A204.1 (cell line): ENCODE measurements at regions not wholly inside any gene's neighbourhood (a gene's known extent, or its start where the extent isn't known, plus 50 kb on each side); places are given as distances from the start of the nearest gene placed in this dataset.
"Not testable (repeated sequence)": the region's sequence is repeated elsewhere in the genome, so short reads cannot be mapped to it uniquely, and the experiment has no call there.

ENCODE experiments used
- FAIRE-seq: peaks from 2 replicates; lab custom pipeline; 2012; peaks lifted over from hg19 to GRCh38; lab: Jason Lieb, UNC

DNA sequence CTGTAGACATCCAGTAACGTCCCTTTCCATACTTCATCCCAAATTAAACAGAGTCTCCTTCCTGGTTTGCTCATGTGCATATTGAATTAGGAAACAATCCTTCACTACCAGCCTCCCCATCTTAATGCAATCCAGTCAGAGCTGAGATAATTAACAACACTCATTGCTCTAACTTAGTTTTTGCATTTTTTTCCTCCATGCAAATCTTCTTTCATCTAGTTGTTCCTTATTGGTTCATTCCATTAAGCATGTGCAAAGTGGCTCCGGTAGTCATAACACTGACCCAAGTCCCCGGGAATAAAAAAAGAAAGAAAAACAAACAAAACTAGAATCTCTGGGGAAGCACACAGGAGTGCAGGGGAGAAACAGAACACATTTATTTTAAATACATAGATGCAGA is 1176.1 kb downstream of the GATA3 start:
- FAIRE-seq, result no peak

DNA sequence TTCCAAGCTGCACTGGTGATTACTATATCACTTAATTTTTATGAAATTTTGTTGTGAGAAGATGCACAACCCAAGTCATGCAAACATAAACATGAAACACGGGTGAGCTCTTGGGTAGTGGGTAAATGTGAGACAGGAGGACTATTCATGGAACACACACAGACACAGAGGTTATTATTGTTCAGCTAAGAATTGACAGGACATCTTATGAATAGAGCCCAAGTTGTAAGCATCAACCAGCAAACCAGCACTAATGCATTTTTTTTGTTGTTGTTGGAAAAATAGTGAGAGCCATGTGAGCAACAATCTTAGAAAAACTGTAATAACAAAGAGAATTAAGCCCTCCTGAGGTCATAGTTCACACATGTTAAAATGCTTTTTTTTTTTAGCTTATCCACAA is 1179.7 kb downstream of the GATA3 start:
- no peak for FAIRE-seq

DNA sequence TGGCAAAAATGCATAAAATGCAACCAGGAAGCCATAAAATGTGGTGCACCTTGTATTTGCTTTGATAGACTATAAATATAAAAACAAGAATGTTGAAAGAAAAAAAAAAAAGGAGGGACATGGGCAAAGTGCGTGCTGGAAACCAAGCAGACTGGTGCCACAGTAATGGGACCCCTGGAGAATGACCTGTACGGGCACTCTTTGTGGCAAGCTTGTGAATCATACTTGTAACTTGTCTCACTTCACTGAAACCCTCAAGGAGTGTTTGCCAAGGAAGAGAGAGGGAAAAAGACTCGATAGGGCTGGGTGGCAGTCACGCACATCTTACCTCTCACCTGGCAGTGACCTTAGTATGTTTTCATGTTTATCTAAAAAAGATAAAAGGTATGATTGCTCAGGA is 1183.6 kb downstream of the GATA3 start:
- FAIRE-seq, result no peak

DNA sequence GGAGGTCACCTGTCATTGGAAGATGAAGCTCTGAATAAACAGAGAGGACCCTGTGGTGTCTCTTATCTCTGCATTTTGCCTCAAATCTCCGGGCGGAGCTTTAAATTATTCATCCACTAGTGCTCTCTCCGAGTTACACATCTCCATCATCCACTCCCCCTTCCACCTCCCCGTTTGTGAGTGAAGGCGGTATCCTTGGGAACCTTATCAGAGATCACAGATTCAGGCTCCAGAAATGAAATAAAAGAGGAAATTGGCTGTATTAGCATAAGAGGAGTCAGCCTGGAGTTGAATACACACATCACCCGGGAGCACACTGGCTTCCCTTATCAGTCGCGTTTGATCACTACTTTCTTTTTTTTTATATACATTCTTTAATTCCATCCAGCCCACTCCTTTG is 1184.8 kb downstream of the GATA3 start:
- FAIRE-seq, result no peak

DNA sequence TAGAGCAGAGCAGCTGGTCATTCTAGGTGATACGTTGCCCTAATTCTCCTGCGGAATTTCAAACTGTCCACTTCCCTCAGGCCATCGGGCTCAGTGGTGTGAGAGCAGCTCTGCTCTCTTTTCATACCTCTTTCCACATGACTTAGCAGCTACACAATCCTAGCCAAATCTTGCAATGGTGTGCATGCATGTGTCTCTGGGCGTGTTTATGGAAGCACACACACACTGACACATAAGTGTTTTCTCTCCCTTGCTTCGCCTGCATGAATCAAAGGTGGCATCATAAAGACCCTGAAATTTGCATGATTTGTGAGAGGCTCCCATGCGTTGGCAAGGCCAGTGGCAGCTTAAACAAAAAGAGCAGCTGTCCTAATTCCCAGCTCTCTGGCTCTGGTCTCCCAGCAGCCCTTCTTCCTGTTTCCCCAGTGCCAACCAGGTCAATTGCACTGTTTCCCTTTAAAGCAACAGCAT is 1189.5 kb downstream of the GATA3 start:
- no peak for FAIRE-seq

DNA sequence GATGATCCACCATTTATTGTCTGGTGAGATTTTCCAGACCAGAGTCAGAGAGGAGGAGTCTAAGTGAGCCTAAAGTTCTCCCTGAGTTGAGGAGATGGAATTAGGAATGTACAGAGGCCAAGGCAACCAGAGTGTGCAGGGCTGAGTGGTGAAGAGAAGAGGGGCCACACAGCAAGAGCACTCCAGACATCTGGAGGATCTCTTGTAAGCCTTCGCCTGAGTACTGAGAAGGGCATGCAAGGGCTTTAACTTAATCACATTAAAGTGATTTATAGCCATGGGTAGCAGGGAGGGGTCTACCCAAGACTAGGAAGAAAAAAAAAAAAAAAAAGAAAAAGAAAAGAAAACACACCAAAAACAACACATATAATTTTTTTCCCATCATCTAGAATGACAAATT is 1190.4 kb downstream of the GATA3 start:
- no peak for FAIRE-seq

DNA sequence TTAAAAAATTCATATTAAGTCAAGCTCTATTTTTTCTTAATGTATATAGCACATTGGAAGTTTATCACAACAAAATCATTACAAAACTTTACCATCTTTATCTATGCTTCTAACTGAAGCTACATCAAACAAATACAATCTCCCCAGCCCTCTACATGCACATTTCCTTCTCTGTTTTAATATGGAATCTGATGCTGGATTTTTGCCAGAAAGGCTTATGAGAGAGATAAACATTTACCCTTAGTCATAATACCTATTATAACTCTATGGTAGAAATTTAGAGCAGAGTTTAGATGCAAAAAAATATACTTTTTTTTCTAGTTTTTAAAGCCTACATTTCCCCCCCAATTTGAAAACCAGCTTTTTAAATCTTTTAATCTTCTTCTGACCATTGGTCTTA is 1198.6 kb downstream of the GATA3 start:
- FAIRE-seq, result no peak

DNA sequence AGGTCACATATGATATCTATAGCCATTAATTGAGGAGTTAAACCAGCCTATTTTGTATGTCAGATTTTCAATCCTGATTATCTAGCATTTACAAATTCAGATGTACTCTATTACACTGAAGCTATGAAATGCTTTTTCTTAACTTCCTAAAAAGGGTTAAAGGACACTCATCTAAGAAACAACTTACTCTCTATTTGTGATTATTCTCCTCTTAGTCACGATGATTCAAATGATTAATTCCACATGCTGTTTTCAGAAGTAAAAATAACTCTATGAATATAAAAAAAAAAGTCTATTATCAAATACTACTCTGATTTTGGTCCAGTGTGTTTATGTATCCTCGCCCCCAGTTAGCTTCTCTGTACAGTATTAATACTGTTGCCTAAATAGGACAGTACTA is 1199.9 kb downstream of the GATA3 start:
- no peak for FAIRE-seq

DNA sequence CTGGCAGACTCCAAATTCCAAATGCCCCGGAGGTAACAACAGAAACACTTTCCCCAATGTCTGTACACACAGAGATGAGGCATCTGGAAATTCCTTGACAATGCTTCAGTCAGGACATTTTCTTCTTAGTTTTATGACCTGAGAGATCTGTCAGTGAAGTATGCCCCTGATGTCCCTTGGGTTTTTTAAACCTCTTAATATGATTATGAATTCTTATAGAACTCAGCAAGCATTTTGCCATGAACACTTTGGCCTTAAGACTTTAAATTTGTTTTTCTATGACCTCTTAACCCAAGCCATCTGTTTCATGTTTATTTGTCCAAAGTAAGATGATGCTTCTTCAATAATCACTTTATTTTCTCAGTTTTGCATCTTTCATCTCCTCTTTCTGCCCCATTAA is 1206.2 kb downstream of the GATA3 start:
- FAIRE-seq, result no peak

DNA sequence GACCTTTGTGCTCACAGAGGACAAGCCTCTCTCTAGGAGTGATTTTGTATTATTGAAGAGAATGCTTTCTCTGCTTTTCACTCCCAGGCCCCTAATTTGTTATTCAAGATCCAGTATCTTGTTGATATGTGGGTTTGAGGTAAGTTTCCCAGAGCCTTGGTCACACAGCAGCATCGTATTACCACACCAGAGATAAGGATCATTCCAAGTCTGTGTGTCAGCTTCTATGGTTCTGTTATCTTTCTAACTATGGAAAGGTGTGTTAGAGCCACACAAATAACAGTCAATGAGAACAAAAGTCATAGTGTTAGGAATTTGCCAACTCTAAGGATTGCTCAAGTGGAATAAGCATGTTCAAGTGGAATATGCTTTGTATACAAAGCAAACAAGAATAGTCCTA is 1208.3 kb downstream of the GATA3 start:
- FAIRE-seq, result no peak

DNA sequence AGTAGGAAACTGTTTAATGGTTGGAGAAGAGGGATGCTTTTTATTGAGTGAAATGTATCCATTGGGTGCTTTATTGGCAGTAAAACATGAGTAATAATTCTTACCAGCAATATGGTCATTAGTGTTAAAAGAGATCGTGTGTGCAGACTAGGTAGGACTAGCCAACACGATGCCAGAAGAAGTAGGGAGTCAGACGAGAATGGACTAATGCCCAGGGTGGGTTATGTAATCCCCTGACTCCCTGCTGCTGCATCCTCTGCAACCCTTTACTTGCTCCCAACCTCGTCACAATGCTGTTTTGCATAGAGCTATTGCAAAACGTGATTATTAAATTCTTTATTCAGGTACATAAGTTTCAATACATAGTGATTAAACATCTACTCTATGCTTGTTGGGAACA is 1213.7 kb downstream of the GATA3 start:
- FAIRE-seq, result no peak

DNA sequence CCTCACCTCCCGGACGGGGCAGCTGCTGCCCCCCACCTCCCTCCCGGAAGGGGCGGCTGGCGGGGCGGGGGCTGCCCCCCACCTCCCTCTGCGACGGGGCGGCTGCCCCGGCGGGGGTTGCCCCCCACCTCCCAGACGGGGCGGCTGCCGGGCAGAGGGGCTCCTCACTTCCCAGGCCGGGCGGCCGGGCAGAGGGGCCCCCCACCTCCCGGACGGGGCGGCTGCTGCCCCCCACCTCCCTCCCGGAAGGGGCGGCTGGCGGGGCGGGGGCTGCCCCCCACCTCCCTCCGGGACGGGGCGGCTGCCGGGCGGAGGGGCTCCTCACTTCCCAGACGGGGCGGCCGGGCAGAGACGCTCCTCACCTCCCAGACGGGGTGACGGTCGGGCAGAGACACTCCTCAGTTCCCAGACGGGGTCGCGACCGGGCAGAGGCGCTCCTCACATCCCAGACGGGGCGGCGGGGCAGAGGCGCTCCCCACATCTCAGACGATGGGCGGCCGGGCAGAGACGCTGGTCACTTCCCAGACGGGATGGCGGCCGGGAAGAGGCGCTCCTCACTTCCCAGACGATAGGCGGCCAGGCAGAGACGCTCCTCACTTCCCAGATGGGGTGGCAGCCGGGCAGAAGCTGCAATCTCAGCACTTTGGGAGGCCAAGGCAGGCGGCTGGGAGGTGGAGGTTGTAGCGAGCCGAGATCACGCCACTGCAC is 1218.8 kb downstream of the GATA3 start:
- not testable (repeated sequence) for FAIRE-seq

DNA sequence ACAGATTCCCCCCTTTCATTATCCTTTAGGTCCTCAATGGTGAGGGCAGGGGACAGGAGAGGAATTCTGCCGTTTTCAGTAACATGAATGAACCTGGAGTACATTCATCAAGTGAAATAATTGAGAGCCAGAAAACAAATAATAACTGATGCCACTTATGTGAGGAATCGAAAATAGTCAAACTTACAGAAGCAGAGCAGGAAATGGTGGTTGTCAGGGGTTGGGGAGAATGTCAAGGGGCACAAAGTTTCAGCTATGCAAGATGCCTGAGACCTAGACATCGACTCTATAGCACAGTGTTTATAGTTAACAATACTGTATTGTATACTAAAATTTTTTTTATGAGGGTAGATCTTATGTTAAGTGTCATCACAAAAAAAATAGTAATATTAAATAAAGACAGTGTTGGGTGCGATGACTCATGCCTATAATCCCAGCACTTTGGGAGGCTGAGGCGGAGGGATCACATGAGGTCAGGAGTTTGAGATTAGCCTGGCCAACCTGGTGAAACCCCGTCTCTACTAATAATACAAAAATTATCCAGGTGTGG is 1219.8 kb downstream of the GATA3 start:
- FAIRE-seq, result no peak

DNA sequence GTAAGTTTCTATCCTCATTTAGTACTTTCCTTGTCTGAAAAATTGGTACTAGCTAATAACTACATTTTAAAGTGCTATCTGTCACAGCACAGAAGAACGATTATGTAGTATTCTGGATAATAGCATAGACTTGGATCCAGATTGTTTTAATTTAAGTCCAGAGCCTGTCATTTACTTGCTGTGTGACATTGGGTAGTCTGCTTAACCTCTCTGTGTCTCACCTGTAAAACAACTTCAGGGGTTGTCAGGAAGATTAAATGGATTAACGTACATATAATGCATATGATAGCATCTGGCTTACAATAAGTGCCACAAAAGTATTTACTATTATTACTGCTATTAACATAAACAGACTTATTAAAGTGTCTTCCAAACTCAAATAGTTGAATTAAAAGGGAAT is 1221.4 kb downstream of the GATA3 start:
- FAIRE-seq, result no peak

DNA sequence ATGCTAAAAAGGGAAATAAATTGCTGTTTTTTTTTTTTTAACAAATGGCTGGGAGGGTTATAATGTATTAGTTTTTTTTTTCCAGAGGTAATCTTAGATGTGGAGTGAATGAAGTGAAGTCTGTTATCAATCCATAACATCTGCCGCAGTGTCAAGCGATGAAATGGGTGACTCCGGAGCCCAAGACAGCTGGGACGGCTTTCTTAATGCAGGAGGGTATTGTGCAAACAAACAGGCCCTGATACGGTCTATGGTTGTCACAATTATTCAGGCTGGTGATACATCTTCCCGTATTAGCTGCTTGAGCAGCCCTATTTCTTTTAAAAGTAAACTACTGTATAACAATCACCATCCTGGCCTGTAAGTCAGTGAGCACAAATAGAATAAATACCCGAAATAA is 1231.2 kb downstream of the GATA3 start:
- no peak for FAIRE-seq

DNA sequence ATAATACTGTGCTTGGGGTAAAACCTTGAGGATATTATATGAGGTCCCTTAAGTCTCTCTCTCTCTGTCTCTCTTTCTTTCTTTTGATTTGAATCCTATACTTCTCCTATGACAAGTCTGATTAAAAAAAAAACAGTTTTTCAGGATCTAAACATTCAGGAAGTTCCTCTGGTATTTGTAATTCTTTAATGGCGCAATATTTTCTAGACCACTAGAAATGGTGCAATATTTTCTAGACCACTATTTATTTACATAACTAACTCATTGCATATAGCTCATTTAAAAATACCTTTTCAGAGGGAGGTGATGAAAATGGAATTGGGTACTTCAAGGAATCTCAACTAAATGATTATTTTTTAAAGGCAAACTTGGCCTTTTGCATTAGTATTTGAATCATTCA is 1235.3 kb downstream of the GATA3 start:
- no peak for FAIRE-seq

DNA sequence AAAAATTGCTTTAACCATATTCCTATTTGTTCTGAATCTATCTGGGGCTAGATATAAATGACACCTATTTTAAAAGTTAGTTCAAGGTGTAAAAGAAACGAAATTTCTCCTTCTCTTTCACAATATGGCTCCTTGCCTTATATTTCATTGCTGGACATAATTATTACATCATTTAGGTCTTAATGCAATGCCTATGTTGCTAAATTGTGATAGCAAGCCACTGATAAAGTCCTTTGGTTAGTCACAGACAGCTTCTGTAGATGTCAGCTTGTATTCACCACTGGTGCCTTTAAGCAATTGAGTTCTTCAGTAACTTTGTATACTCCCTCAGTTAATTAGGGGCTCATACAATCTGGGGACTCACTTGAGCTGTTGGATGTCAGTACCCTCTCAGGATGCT is 1236.6 kb downstream of the GATA3 start:
- no peak for FAIRE-seq

DNA sequence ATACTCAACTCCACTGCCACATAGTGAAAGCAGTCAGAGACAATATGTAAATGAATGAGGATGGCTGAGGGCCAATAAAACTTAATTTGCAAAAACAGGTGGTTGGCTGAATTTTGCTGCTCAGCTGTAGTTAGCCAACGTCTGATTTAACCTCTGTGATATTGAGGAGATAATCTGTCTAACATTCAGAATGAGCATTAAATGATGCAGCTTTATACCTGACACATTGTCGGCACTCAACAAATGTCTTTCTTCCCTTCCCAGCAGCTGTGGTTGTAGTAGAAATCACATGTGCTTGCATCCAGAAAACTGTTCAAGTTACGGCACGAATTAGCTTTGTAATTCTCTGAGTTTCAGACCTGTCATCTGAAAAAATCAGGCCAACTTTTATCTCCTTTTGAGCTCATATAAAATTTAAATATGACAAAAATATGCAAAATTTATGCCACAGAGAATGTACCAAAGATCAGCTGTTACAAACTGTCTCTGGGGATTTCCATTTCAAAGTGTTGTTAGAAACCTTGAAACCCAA is 1239.7 kb downstream of the GATA3 start:
- no peak for FAIRE-seq

DNA sequence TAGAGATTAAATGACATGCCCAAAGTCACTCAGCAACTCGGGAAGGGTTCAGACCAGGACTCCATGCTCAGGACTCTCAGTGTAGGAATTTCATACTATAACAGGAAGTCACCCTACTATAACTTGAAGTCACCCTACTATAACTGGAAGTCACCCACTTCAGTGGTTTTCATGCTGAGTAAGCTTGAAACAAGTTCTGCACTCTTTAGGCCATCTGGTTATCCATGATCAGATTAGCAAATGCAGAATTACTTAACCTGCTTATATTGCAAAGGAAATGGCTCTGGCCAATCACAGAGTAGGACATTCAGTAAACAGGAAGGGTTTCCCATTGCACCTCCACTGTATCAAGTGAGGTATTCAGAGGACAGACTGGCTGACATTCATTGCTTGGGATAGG is 1240.4 kb downstream of the GATA3 start:
- FAIRE-seq, result no peak

DNA sequence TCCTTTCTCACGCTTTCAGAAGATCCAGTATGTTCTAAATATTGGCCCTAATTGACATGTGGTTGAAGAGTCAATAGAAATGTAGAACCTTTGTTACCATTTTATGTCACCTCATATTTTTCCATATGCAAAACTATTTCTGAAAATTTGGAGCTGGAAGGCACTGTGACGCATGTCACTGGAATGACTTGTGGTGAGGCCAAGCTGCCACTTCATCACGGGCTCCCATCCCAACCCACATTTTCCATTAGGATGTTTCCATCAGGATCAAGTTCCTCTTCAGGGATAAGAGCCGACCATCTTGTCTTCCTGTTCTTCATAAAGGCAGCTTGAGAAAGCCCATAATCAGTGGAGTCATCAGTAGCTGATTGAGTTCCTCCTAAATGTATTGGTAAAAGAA is 1241.7 kb downstream of the GATA3 start:
- FAIRE-seq, result no peak

DNA sequence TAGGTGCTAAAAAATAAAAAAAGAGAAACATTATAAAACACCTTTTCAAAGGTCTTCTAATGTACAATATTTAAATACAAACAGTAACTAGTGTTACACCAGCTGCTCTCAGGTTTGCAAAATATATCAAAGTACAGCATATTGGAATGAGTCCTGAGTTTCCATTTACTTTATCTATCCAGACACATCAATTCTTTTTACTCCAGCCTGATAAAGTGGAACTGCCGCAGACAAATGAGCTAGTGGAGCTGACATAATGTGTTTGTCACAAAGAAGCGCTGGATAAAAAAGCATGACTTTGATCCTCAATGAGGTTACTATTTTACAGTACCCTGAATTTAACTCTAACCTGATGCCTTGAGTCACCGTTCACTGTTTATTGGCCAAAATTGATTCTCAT is 1243.1 kb downstream of the GATA3 start:
- FAIRE-seq, result no peak

DNA sequence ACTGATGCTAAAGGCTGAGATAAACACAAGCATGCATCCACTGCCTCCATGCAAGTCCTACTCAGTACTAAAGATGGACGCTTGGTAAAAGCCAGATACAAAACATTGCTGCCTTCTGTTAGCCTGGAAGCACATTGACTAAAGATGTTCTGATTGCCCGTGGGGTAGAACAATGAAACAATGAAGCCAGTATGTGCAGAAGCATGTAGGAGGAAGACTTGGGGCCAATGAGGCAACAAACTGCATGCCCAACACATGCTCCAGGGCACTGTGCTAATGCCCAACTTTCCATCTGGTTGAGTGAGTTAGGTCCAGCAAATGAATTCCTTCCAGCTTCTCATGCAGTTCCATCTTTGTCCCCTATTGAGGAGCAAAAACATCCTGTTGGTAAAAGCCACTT is 1245.5 kb downstream of the GATA3 start:
- FAIRE-seq, result no peak

DNA sequence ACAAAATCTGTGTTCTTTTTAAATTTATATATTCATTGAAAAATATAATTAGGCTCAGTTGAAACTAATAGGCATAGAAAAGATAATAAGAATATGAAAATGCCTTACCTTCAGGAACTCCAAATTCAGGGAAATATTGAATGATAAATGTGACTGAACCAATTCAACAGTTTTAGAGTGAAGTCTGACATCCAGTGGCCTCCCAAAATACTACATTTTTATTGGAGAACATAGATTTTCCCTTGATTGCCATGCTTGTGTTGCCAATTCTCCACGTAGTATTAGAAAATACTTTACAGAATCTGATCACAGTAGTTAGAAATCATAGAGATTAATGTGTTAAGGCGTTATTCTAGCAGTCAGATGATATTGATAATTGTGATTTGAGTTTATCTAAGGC is 1246.7 kb downstream of the GATA3 start:
- FAIRE-seq, result no peak

DNA sequence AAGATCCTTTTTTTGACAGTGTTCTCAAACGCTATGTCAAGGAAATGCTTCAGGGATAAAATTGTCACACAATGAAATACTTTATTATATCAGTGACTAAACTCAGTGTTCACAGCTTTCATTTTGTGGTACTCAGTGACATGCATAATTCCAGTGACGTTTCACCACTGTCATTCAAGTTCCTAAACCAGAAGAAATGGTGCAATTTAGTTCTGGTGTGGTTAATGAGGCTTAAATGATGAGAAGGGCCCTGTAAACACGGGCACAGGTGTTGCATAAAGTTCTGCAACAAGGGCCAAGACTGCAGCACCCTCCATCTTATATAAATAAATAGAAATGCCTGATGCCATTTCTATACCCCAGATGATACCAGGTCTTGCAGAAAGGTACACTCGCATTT is 1247.1 kb downstream of the GATA3 start:
- no peak for FAIRE-seq
